HG03196 (cell line): ENCODE measurements at regions not wholly inside any gene's neighbourhood (a gene's known extent, or its start where the extent isn't known, plus 50 kb on each side); places are given as distances from the start of the nearest gene placed in this dataset.
"Not testable (repeated sequence)": the region's sequence is repeated elsewhere in the genome, so short reads cannot be mapped to it uniquely, and the experiment has no call there.

ENCODE experiments used
- ATAC-seq: cut with Tn5 transposase; IDR thresholded peaks from one replicate; pipeline ENCODE4 v1.9.1; 2021; ENCODE audit not compliant: unreplicated experiment

- ATAC-seq = no peak
These were observed 391.0 kb downstream of the GPAT3 start for GRCh38 chr4:83926950-83927349.

DNA sequence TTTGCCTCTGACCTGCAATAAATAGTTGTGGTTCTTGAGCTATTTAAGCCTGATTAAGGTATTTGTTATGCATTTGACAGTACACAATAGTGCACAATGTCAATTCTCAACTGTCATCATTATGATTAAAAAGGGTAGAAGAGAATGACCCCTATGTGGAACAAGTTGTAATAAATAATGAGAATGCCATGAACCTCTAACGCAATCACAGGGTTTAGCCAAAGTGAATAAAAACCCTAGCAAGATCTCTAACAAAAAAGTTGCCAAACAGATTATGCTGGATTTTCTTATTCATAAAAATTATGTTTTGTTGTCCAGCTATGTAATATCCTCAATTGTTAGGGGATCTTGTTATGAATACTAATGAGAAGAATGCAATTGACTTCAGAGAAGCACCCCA, 387.4 kb downstream of the GPAT3 start:
- ATAC-seq = no peak

- ATAC-seq = no peak
These were observed 386.5 kb downstream of the GPAT3 start for GRCh38 chr4:83922402-83922801.

DNA sequence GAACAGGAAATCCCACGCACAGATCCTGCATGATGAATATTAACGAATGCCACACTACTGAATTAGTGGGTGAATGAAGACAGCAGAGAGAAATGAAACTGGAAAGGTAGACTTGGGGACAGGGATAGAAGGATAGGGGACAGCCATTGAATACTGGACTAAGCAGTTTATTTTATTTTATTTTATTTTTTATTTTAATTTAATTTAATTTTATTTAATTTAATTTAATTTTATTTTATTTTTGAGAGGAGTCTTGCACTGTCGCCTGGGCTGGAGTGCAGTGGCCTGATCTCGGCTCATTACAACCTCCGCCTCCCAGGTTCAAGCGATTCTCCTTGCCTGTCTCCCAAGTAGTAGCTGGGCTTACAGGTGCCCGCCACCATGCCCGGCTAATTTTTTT, 385.2 kb downstream of the GPAT3 start:
- ATAC-seq = no peak

DNA sequence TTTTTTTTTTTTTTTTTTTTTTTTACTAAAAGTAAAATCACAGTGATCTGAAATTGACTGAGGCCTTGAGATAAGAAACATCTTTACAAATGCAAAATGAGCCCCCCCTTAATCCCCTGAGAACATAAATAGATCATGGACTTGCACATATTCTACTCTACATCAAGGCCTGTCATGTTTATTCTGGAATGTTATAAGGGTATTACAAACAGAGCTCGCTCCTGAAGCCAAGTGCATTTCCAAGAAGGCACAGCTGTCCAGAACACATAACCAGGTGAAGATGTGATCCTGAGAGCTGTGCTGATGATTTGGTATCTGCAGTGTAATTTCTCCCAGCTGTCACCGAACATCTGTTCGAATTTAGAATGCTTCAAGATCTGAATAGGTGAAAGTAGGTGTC, 384.5 kb downstream of the GPAT3 start:
- no peak for ATAC-seq

- ATAC-seq = no peak
These were observed 381.7 kb downstream of the GPAT3 start for GRCh38 chr4:83917572-83917971.

- no peak for ATAC-seq
These were observed 374.8 kb downstream of the GPAT3 start for GRCh38 chr4:83910693-83911092.

DNA sequence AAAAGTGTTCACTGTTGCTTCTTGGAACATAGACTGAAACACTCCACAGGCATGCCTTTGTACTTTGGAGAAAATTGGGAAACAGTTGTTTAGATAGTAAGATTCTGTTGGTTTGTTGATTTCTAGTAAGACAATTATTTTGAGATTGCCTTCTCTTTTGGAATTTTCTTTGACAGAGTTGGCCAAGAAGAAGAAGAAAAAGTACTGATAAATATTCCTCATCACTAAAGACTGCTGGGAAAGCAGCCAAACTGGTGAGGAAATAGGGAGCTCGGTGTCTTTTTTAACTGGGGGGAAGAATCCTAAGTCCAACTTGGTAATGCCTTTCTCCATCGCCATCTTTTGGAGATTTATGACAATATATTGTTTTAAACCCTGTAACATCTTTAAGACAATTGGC, 370.7 kb downstream of the GPAT3 start:
- ATAC-seq = no peak

DNA sequence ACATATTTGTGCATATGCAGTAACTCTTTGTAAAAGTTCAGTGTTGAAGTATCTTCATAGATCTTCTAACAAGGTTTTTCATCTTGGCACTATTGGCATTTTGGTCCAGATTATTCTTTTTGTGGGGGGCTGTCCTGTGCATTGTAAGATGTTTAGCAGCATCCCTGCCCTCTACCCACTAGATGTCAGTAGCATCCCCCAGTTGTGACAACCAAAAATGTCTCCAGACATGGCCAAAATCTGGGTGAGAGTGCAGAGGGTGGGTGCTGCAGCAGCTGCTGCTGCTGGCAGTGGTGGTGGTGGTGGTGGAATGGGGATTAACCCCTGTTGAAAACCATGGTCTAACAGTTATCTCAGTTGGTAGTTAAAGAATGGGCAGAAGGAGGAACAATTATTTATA, 370.0 kb downstream of the GPAT3 start:
- no peak for ATAC-seq

- ATAC-seq = not testable (repeated sequence)
These were observed 367.8 kb downstream of the GPAT3 start for GRCh38 chr4:83903740-83904139.

- no peak for ATAC-seq
These were observed 358.9 kb downstream of the GPAT3 start for GRCh38 chr4:83894831-83895230.

GRCh38 chr4:83890816-83891215, 354.9 kb downstream of the GPAT3 start:
- no peak for ATAC-seq

DNA sequence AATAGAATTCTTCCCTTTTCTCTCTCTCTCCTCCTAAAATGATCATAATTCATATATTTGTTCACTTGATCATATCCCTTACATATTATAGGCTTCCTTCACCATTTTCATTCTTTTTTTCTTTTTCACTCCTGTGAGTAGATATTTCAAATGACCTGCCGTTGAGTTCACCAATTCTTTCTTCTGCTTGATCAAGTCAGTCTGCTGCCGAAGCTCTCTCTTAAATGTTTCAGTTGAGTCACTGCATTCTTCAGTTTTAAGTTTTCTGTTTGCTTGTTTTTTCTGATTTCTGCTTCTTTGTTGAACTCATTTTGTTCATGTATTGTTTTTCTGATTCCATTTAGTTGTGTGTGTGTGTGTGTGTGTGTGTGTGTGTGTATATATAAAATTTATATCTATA, 354.3 kb downstream of the GPAT3 start:
- ATAC-seq = no peak

- ATAC-seq = no peak
These were observed 353.9 kb downstream of the GPAT3 start for GRCh38 chr4:83889802-83890201.

GRCh38 chr4:83885256-83886182, 349.6 kb downstream of the GPAT3 start:
- ATAC-seq = no peak

DNA sequence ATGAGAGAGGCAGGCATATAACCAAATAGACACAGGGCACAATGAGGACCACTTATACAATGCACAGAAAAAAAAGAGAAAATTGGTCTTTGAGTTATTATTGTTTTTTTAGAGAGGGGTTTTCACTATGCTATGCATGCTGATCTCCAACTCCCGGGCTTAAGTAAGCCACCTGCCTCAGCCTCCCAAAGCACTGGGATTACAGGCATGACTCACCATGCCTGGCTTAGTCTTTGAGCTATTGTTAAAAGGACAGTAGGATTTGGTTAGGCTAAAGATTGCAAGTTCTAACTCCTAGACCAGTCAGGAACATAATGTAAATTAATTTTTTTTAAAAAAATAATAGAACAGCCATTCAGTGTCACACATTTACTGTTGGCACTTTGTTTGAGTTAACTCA, 340.1 kb downstream of the GPAT3 start:
- no peak for ATAC-seq

DNA sequence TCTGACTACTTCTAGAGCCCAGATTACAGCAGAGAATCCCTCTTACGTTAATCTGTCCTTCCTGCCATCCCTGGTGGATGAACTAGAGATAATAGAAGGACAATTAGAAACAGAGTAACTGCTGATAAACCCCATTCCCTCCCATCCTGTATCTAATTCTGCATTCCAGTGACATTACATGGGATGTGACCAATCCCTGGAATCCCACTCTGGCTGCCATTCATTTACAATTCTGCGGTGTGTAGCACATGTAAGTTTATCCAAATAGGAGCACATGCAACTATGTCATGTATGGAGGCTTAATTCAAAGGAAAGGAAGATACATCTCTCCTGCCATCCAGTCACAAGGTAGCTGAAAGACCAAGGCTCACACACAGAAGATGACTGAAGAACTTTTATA, 339.5 kb downstream of the GPAT3 start:
- no peak for ATAC-seq

- ATAC-seq = no peak
These were observed 338.1 kb downstream of the GPAT3 start for GRCh38 chr4:83873996-83874395.

DNA sequence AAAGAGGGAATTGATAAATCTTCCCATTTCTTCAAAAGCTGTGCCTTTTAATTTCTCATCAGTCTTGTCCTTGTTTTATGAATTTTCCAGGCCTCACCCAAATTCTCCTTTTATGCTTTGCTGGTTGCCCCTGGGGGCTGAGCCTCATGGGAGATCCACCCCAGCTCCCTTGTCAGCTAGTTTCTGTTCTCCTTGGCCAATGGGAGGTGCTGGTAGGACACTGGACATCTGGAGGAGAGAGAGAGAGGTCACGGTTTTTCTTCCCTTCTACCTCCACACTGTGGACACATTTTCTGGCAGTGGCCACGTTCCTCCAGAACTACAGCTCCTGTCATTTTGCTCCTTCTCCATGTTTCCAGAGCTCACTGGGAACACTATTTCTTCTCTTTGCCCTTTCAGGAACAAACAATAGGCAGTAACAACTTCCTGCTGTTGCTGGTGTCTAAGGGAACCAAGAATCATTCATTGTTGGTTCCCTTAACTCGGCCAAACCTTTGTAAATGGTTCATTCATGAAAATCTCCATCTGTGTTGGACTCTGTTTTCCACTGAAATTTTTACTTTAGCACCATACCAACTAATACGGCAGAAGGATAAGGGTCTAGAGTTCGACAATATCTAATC, 334.5 kb downstream of the GPAT3 start:
- no peak for ATAC-seq

DNA sequence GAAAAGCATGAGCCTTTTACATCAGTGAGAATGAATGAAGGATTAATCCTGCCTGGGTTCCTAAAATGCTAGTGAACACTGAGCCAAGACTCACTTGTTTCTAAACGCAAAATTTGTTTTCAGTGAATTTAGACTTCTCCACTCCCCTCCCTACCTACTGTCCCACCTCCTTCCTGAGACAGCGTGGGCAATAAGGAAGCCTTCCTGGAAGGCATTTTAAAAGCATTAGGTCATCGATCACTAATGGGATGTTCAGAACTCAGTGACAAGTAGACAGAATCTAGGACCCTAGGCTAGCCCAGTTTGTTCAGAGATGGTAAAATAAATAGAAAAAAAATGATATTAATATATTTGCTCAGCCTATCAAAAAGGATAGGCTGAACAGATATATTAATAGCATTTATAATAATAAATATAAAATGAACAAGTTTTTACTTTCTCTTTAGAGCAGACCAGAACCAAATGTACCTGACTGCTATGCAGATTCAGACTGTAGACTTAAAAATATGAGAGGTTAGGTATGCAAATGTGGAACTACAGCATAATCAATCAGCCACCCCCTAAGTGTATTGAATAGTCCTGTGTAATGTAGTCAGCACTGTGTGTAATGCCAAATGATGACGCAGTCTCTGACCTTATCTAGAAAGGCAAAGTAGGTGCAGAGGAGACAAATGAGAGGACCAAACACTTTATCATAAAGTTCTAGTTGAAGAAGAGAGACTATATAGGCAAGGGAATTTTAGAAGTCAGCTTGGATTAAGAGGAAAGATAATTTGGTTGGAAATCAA, 331.1 kb downstream of the GPAT3 start:
- no peak for ATAC-seq

DNA sequence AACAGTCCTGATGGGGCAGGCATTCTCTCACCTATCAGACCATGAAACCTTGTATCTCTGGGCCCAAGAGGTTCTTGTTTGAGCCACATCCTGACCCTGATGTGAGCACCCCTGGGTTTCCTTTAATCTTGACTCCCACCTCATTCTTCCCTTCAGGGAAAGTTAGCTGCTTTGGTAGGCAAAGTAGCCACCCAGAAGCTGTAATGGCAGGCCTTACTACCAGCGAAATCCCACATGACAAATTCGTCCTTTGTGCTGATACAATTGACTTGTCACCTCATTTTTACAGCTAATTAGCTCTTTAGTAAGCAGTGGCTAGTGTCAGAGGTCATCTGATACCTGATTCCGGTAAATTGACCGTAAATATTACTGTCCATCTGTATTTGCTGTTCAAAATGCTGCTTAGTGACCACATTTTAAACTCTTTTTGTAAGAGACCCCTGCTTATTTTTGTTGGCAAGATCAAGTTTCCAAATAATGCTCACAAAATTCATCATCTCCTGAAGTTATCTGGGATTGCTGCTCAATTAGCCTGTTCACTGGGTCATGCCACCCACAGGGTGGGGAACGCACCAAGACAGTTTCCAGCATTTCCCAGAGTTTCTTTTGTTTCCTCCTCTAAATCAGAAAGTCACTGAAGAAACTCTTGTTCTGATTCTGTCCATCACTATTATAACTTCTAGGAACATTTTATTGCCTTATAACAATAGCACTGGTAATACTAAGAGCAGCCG, 329.7 kb downstream of the GPAT3 start:
- ATAC-seq = no peak
